ENCODE measurements at regions not wholly inside any gene's neighbourhood (a gene's known extent, or its start where the extent isn't known, plus 50 kb on each side); places are given as distances from the start of the nearest gene placed in this dataset.
A peak's percentile ranks its signal among the peaks of the same experiment; 100 is the strongest.
"Not testable (repeated sequence)": the region's sequence is repeated elsewhere in the genome, so short reads cannot be mapped to it uniquely, and the experiment has no call there.

GRCh38 chr9:38968651-38969374 is 248.9 kb upstream of the FAM240B start:
- H3K27ac Mint-ChIP-seq, H3K9me3 Mint-ChIP-seq, H3K36me3 Mint-ChIP-seq, POLR2A ChIA-PET, H3K27me3 Mint-ChIP-seq, ATAC-seq, H3K4me1 Mint-ChIP-seq, DNase-seq, H3K4me3 Mint-ChIP-seq: not testable (repeated sequence)

- H3K27ac Mint-ChIP-seq, H3K4me3 Mint-ChIP-seq, H3K27me3 Mint-ChIP-seq, DNase-seq, H3K9me3 Mint-ChIP-seq, ATAC-seq, H3K4me1 Mint-ChIP-seq, POLR2A ChIA-PET, H3K36me3 Mint-ChIP-seq: not testable (repeated sequence)
Measured at GRCh38 chr9:38967866-38968265, 247.9 kb upstream of the FAM240B start.

GRCh38 chr9:38967285-38967684 is 247.4 kb upstream of the FAM240B start:
- ATAC-seq, DNase-seq, H3K36me3 Mint-ChIP-seq, H3K4me1 Mint-ChIP-seq, H3K9me3 Mint-ChIP-seq, POLR2A ChIA-PET, H3K27me3 Mint-ChIP-seq, H3K27ac Mint-ChIP-seq, H3K4me3 Mint-ChIP-seq: not testable (repeated sequence)

GRCh38 chr9:38959812-38960211 is 239.9 kb upstream of the FAM240B start:
- H3K9me3 Mint-ChIP-seq, H3K4me1 Mint-ChIP-seq, H3K27me3 Mint-ChIP-seq, H3K27ac Mint-ChIP-seq, H3K4me3 Mint-ChIP-seq, H3K36me3 Mint-ChIP-seq, ATAC-seq, POLR2A ChIA-PET, DNase-seq: not testable (repeated sequence)

GRCh38 chr9:38955837-38956236 is 235.9 kb upstream of the FAM240B start:
- not testable (repeated sequence) for ATAC-seq, DNase-seq

GRCh38 chr9:38952715-38953341 is 232.9 kb upstream of the FAM240B start:
- H3K9me3 Mint-ChIP-seq, H3K27me3 Mint-ChIP-seq, H3K27ac Mint-ChIP-seq, H3K36me3 Mint-ChIP-seq, POLR2A ChIA-PET, DNase-seq, H3K4me1 Mint-ChIP-seq, ATAC-seq, H3K4me3 Mint-ChIP-seq: not testable (repeated sequence)

More at GRCh38 chr9:38955837-38956236, 235.9 kb upstream of the FAM240B start:
- H3K36me3 Mint-ChIP-seq, H3K4me3 Mint-ChIP-seq, H3K27ac Mint-ChIP-seq, H3K27me3 Mint-ChIP-seq, H3K4me1 Mint-ChIP-seq, POLR2A ChIA-PET, H3K9me3 Mint-ChIP-seq: not testable (repeated sequence)

GRCh38 chr9:38945929-38946570 is 226.1 kb upstream of the FAM240B start:
- POLR2A ChIA-PET, H3K4me3 Mint-ChIP-seq, DNase-seq, H3K27me3 Mint-ChIP-seq, H3K4me1 Mint-ChIP-seq, H3K9me3 Mint-ChIP-seq, H3K36me3 Mint-ChIP-seq, H3K27ac Mint-ChIP-seq: not testable (repeated sequence)
- ATAC-seq = peak in 1 of 2 donors; percentile 12

- ATAC-seq, H3K27me3 Mint-ChIP-seq, DNase-seq, POLR2A ChIA-PET, H3K27ac Mint-ChIP-seq, H3K4me1 Mint-ChIP-seq, H3K36me3 Mint-ChIP-seq, H3K4me3 Mint-ChIP-seq, H3K9me3 Mint-ChIP-seq: not testable (repeated sequence)
Measured at GRCh38 chr9:38944881-38945449, 225.0 kb upstream of the FAM240B start.

- H3K27me3 Mint-ChIP-seq, POLR2A ChIA-PET, H3K4me3 Mint-ChIP-seq, H3K4me1 Mint-ChIP-seq, DNase-seq, ATAC-seq, H3K9me3 Mint-ChIP-seq, H3K36me3 Mint-ChIP-seq, H3K27ac Mint-ChIP-seq: not testable (repeated sequence)
Measured at GRCh38 chr9:38940501-38940900, 220.6 kb upstream of the FAM240B start.

- H3K4me3 Mint-ChIP-seq, H3K27me3 Mint-ChIP-seq, H3K4me1 Mint-ChIP-seq, H3K36me3 Mint-ChIP-seq, DNase-seq, ATAC-seq, H3K9me3 Mint-ChIP-seq, H3K27ac Mint-ChIP-seq, POLR2A ChIA-PET: not testable (repeated sequence)
Measured at GRCh38 chr9:38938637-38939036, 218.7 kb upstream of the FAM240B start.

- H3K27ac Mint-ChIP-seq, ATAC-seq, DNase-seq, POLR2A ChIA-PET, H3K36me3 Mint-ChIP-seq, H3K9me3 Mint-ChIP-seq, H3K4me3 Mint-ChIP-seq, H3K27me3 Mint-ChIP-seq, H3K4me1 Mint-ChIP-seq: not testable (repeated sequence)
Measured at GRCh38 chr9:38927970-38928369, 208.0 kb upstream of the FAM240B start.

GRCh38 chr9:38926565-38926964 is 206.6 kb upstream of the FAM240B start:
- POLR2A ChIA-PET, H3K27ac Mint-ChIP-seq, H3K36me3 Mint-ChIP-seq, ATAC-seq, H3K27me3 Mint-ChIP-seq, H3K4me1 Mint-ChIP-seq, DNase-seq, H3K4me3 Mint-ChIP-seq, H3K9me3 Mint-ChIP-seq: not testable (repeated sequence)

- H3K27me3 Mint-ChIP-seq, H3K27ac Mint-ChIP-seq, ATAC-seq, H3K4me1 Mint-ChIP-seq, H3K4me3 Mint-ChIP-seq, H3K36me3 Mint-ChIP-seq, H3K9me3 Mint-ChIP-seq, DNase-seq, POLR2A ChIA-PET: not testable (repeated sequence)
Measured at GRCh38 chr9:38921253-38921652, 201.3 kb upstream of the FAM240B start.

Data from naive thymus-derived CD8-positive, alpha-beta T cell (primary cell).